H1 (cell line): ENCODE measurements at regions not wholly inside any gene's neighbourhood (a gene's known extent, or its start where the extent isn't known, plus 50 kb on each side); places are given as distances from the start of the nearest gene placed in this dataset.

Experiments
- CTCF ChIA-PET: fragments of 300-600 bp; sonication (Branson Sonifier 250); formaldehyde crosslinking; loops from one replicate; lab custom pipeline; 2021; ENCODE audit not compliant: partially characterized antibody; lab: Charles Lee
- POLR2A ChIA-PET: fragments of 300-600 bp; sonication (Branson Sonifier 250); formaldehyde crosslinking; loops from one replicate; lab custom pipeline; 2021; ENCODE audit warnings: inconsistent platforms; ENCODE audit not compliant: partially characterized antibody; lab: Charles Lee
- DNase-seq, 2 experiments: peaks; one replicate each; pipeline versions ENCODE4 v3.0.0 to v3.0.0-alpha.2; 2010 to 2022; ENCODE audit warnings: low spot score in 2 of 2, low read depth in 1 of 2, mixed read lengths in 1 of 2
- FAIRE-seq: peaks from 2 replicates; lab custom pipeline; 2011; peaks lifted over from hg19 to GRCh38; lab: Jason Lieb, UNC
- H2AFZ ChIP-seq: 2 replicates; pipeline ENCODE4 v1.8.1; 2012; ENCODE audit warnings: low read length, inconsistent platforms
- H2AK5ac ChIP-seq: 2 replicates; pipeline ENCODE4 v1.6.1; 2013; ENCODE audit warnings: low read depth, low read length
- H2BK120ac ChIP-seq: replicated peaks from 2 replicates; pipeline ENCODE3; 2013; ENCODE audit warnings: low read depth, low read length, inconsistent platforms
- H2BK12ac ChIP-seq: 2 replicates; pipeline ENCODE4 v1.6.1; 2013; ENCODE audit warnings: low read depth, low read length
- H2BK15ac ChIP-seq: 2 replicates; pipeline ENCODE4 v1.6.1; 2013; ENCODE audit warnings: low read length
- H2BK20ac ChIP-seq: 2 replicates; pipeline ENCODE4 v1.6.1; 2013; ENCODE audit warnings: low read length
- H2BK5ac ChIP-seq: 2 replicates; pipeline ENCODE4 v1.6.1; 2013; ENCODE audit warnings: low read depth, low read length
- H3K14ac ChIP-seq: 2 replicates; pipeline ENCODE4 v1.6.1; 2013; ENCODE audit warnings: inconsistent platforms; ENCODE audit not compliant: insufficient read length
- H3K18ac ChIP-seq: 2 replicates; pipeline ENCODE4 v1.6.1; 2013; ENCODE audit warnings: low read length; ENCODE audit errors: extremely low read depth
- H3K23ac ChIP-seq: 2 replicates; pipeline ENCODE4 v1.6.1; 2013; ENCODE audit warnings: inconsistent platforms; ENCODE audit not compliant: insufficient read length
- H3K23me2 ChIP-seq: 2 replicates; pipeline ENCODE4 v1.6.1; 2013; ENCODE audit warnings: low read depth, low read length
- H3K27ac ChIP-seq: 2 replicates; pipeline ENCODE4 v1.6.1; 2011; ENCODE audit warnings: low read depth, low read length, inconsistent platforms
- H3K27me3 ChIP-seq, 4 experiments: replicated peaks in 1 of 4; 1 replicate in 1 of 4; 2 replicates in 3 of 4; pipeline versions ENCODE4 v1.6.1 to v1.8.1; 2011 to 2013; ENCODE audit warnings: low read length in 3 of 4, mild to moderate bottlenecking in 3 of 4, inconsistent platforms in 2 of 4, mixed read lengths in 2 of 4, moderate library complexity in 1 of 4; ENCODE audit not compliant: control insufficient read depth in 3 of 4, insufficient read depth in 3 of 4; ENCODE audit errors: extremely low read depth in 1 of 4
- H3K36me3 ChIP-seq, 4 experiments: 2 replicates each; pipeline versions ENCODE4 v1.6.1 to v1.8.1; 2011 to 2013; ENCODE audit warnings: mild to moderate bottlenecking in 4 of 4, low read length in 3 of 4, moderate library complexity in 2 of 4, control low read depth in 1 of 4, inconsistent platforms in 1 of 4; ENCODE audit not compliant: insufficient read depth in 4 of 4, control insufficient read depth in 2 of 4
- H3K4ac ChIP-seq: replicated peaks from 2 replicates; pipeline ENCODE3; 2013; ENCODE audit warnings: low read length, low read depth, mixed read lengths, inconsistent platforms; ENCODE audit not compliant: insufficient read length
- H3K4me1 ChIP-seq, 4 experiments: replicated peaks in 1 of 4; 1 replicate in 1 of 4; 2 replicates in 3 of 4; pipeline versions ENCODE4 v1.6.1 to v1.8.1; 2011 to 2013; ENCODE audit warnings: low read length in 3 of 4, inconsistent platforms in 2 of 4, mixed read lengths in 1 of 4; ENCODE audit not compliant: insufficient read depth in 4 of 4, control insufficient read depth in 3 of 4
- H3K4me2 ChIP-seq, 2 experiments: 2 replicates each; pipeline versions ENCODE4 v1.6.1 to v1.8.1; 2011 to 2013; ENCODE audit warnings: low read depth in 2 of 2, low read length in 2 of 2, control low read depth in 1 of 2, inconsistent platforms in 1 of 2, mild to moderate bottlenecking in 1 of 2; ENCODE audit not compliant: insufficient read depth in 1 of 2
- H3K4me3 ChIP-seq, 4 experiments: fragments of 200-600, 300-600 bp in 1 of 4; sonication (generic), shearing (Covaris generic), sonication (Bioruptor Twin) in 1 of 4; 2 replicates each; pipeline versions ENCODE4 v1.5.1 to v1.8.1; 2011 to 2016; ENCODE audit warnings: low read length in 4 of 4, low read depth in 3 of 4, control low read depth in 2 of 4, inconsistent platforms in 2 of 4, mild to moderate bottlenecking in 2 of 4, mixed read lengths in 1 of 4, moderate library complexity in 1 of 4; ENCODE audit not compliant: insufficient read depth in 2 of 4; ENCODE audit errors: extremely low read depth in 1 of 4
- H3K56ac ChIP-seq: replicated peaks from 2 replicates; pipeline ENCODE3; 2013; ENCODE audit warnings: low read depth, mild to moderate bottlenecking, mixed read lengths, low read length, inconsistent platforms; ENCODE audit not compliant: insufficient read length
- H3K79me1 ChIP-seq: 2 replicates; pipeline ENCODE4 v1.6.1; 2013; ENCODE audit warnings: low read depth, low read length, control low read depth
- H3K79me2 ChIP-seq, 2 experiments: 2 replicates each; pipeline versions ENCODE4 v1.6.1 to v1.8.1; 2012 to 2013; ENCODE audit warnings: low read length in 2 of 2, mild to moderate bottlenecking in 2 of 2, inconsistent platforms in 1 of 2; ENCODE audit not compliant: insufficient read depth in 2 of 2, control insufficient read depth in 1 of 2
- H3K9ac ChIP-seq, 4 experiments: replicated peaks in 1 of 4; 1 replicate in 1 of 4; 2 replicates in 3 of 4; pipeline versions ENCODE4 v1.6.1 to v1.8.1; 2011 to 2013; ENCODE audit warnings: low read depth in 3 of 4, low read length in 3 of 4, control low read depth in 2 of 4, mild to moderate bottlenecking in 2 of 4, moderate library complexity in 2 of 4, inconsistent platforms in 1 of 4; ENCODE audit errors: extremely low read depth in 1 of 4
- H3K9me3 ChIP-seq, 2 experiments: 2 replicates each; pipeline versions ENCODE4 v1.6.1 to v1.8.1; 2012 to 2013; ENCODE audit warnings: mild to moderate bottlenecking in 2 of 2, moderate library complexity in 2 of 2, control low read depth in 1 of 2, inconsistent platforms in 1 of 2, low read depth in 1 of 2, low read length in 1 of 2, mixed read lengths in 1 of 2; ENCODE audit not compliant: insufficient read depth in 2 of 2
- H4K20me1 ChIP-seq, 2 experiments: replicated peaks in 1 of 2; 2 replicates each; pipeline versions ENCODE3 to v1.8.1; 2011 to 2013; ENCODE audit warnings: inconsistent platforms in 2 of 2, low read length in 2 of 2, mild to moderate bottlenecking in 1 of 2; ENCODE audit not compliant: insufficient read depth in 2 of 2, control insufficient read depth in 1 of 2
- H4K5ac ChIP-seq: 2 replicates; pipeline ENCODE4 v1.6.1; 2013; ENCODE audit warnings: low read length, low read depth, mixed read lengths, inconsistent platforms; ENCODE audit not compliant: insufficient read length
- H4K8ac ChIP-seq: 2 replicates; pipeline ENCODE4 v1.8.0; 2013; ENCODE audit warnings: mild to moderate bottlenecking, moderate library complexity, low read length, inconsistent platforms; ENCODE audit not compliant: insufficient read depth; ENCODE audit errors: extremely low read depth
- H4K91ac ChIP-seq: replicated peaks from 2 replicates; pipeline ENCODE3; 2013; ENCODE audit warnings: low read length, mixed read lengths, inconsistent platforms; ENCODE audit not compliant: insufficient read length
- BCL11A ChIP-seq, 2 experiments: IDR thresholded peaks; one replicate each; pipeline ENCODE4 v1.6.1; 2011; ENCODE audit warnings: low read depth in 2 of 2, low read length in 2 of 2, mild to moderate bottlenecking in 2 of 2
- JUN ChIP-seq: IDR thresholded peaks from 2 replicates; pipeline ENCODE4 v1.6.1; 2011; ENCODE audit warnings: low read depth, mild to moderate bottlenecking, improper control_type of control experiment, low read length
- MAX ChIP-seq: IDR thresholded peaks from 2 replicates; pipeline ENCODE4 v1.6.1; 2012; ENCODE audit warnings: inconsistent platforms
- NRF1 ChIP-seq: IDR thresholded peaks from 2 replicates; pipeline ENCODE4 v1.6.1; 2011; ENCODE audit warnings: mild to moderate bottlenecking, low read depth, low read length, improper control_type of control experiment
- POU5F1 ChIP-seq: IDR thresholded peaks from 2 replicates; pipeline ENCODE4 v1.6.1; 2011; ENCODE audit warnings: low read depth, mild to moderate bottlenecking, low read length, moderate library complexity
- SIRT6 ChIP-seq: IDR thresholded peaks from one replicate; pipeline ENCODE4 v1.7.1; 2012; ENCODE audit warnings: low read length, inconsistent platforms
- SP1 ChIP-seq: IDR thresholded peaks from 2 replicates; pipeline ENCODE4 v1.6.1; 2011; ENCODE audit warnings: low read depth, low read length
- TEAD4 ChIP-seq: IDR thresholded peaks from 2 replicates; pipeline ENCODE4 v1.6.1; 2012; ENCODE audit warnings: low read depth, low read length, inconsistent platforms, mixed read lengths
- WGBS, 2 experiments: shearing (Covaris generic) in 1 of 2; methylation state at CpG; one replicate each; pipeline versions ENCODE4 v1.1.6 to v1.1.7; 2013 to 2015; ENCODE audit warnings: low lambda C conversion rate in 2 of 2, mixed read lengths in 2 of 2, inconsistent platforms in 1 of 2, low coverage in 1 of 2, missing lambda C conversion rate in 1 of 2; ENCODE audit not compliant: insufficient replicate concordance in 2 of 2, insufficient coverage in 1 of 2, insufficient read length in 1 of 2; ENCODE audit errors: extremely low coverage in 1 of 2, missing lambda C conversion rate in 1 of 2; 5-methylcytosine and 5-hydroxymethylcytosine counted together

- no peak overlapping the region for H3K27ac ChIP-seq
- no peak overlapping the region for H3K18ac ChIP-seq
- H4K8ac ChIP-seq, result no peak overlapping the region
Measured at GRCh38 chr2:109710505-109711229, 83.4 kb upstream of the RGPD5 start.

More at GRCh38 chr2:109710505-109711229, 83.4 kb upstream of the RGPD5 start:
- H3K79me2 ChIP-seq, result no peaks in the 10 kb centered on the region
- no peak overlapping the region for H3K23ac ChIP-seq
- H4K91ac ChIP-seq, result no peak overlapping the region
- H2BK12ac ChIP-seq, result no peak overlapping the region
- no peaks in the 10 kb centered on the region for H3K27me3 ChIP-seq
- H2BK5ac ChIP-seq, result no peak overlapping the region
- no peaks in the 10 kb centered on the region for H3K23me2 ChIP-seq
- ChIA-PET CTCF (interaction anchor here (0.8 to 5.7 kb wide), 4 partner anchors 18 to 165 kb away, joined by 3 to 41 read pairs (median 4); no protein-coding TSS in a partner anchor), POLR2A (no interaction called here)
- H3K14ac ChIP-seq, result no peak overlapping the region
- H2BK120ac ChIP-seq, result no peak overlapping the region
- no peaks in the 10 kb centered on the region for H4K20me1 ChIP-seq
- DNase-seq, result no peak
- no peak overlapping the region for H2BK15ac ChIP-seq
- TF ChIP-seq SIRT6, result no peak
- TF ChIP-seq SP1, result no peak
- TF ChIP-seq JUN, result no peak
- TF ChIP-seq NRF1, result no peak
- no peak for TF ChIP-seq TEAD4
- no peak for TF ChIP-seq POU5F1
- no peak for TF ChIP-seq MAX
- no peak for TF ChIP-seq BCL11A (IDR thresholded peaks at IDR 0.05; ENCODE audit: low read depth in 2 of 2, low read length in 2 of 2)
- TF ChIP-seq, all 59 proteins: peak for 0
- no peaks in the 10 kb centered on the region for H3K79me1 ChIP-seq
- H3K4me2 ChIP-seq, result no peak overlapping the region
- WGBS, 2 experiments, result 96% methylated on average over 7 of the region's 7 CpGs; no CpG with 5 or more reads in 1 of the 2 experiments
- no peaks in the 10 kb centered on the region for H3K36me3 ChIP-seq
- no peak overlapping the region for H4K5ac ChIP-seq
- no peak overlapping the region for H3K4me3 ChIP-seq
- H2AK5ac ChIP-seq, result no peak overlapping the region
- H3K9ac ChIP-seq, result no peak overlapping the region
- H2AFZ ChIP-seq, result 0 out of 2 replicates have a peak overlapping the region, but pooled peaks have one; percentile 32
- no peak overlapping the region for H3K56ac ChIP-seq
- H3K4ac ChIP-seq, result no peak overlapping the region
- H2BK20ac ChIP-seq, result no peak overlapping the region
- peaks cover 0 to 3% (median under 1%) of the 10 kb centered on the region in 4 experiments; a peak in 3 of 7 replicates for H3K4me1 ChIP-seq
- no peak for FAIRE-seq
- H3K9me3 ChIP-seq, result no peaks in the 10 kb centered on the region
